B cell (primary cell): ENCODE measurements at regions not wholly inside any gene's neighbourhood (a gene's known extent, or its start where the extent isn't known, plus 50 kb on each side); places are given as distances from the start of the nearest gene placed in this dataset.

Source experiments
- ATAC-seq: fragments of 200-7000 bp; cut with Tn5 transposase; one replicate; pipeline ENCODE4 v1.10.0; 2021; ENCODE audit warnings: low read depth, mild to moderate bottlenecking, moderate number of reproducible peaks, moderate library complexity
- CTCF ChIA-PET: fragments of 350-600 bp; sonication (Branson Sonifier 250); formaldehyde crosslinking; loops from one replicate; lab custom pipeline; 2021; ENCODE audit warnings: antibody characterized with exemption, inconsistent platforms; lab: Charles Lee
- POLR2A ChIA-PET: fragments of 350-600 bp; sonication (Branson Sonifier 250); formaldehyde crosslinking; loops from one replicate; lab custom pipeline; 2021; ENCODE audit warnings: antibody characterized with exemption; lab: Charles Lee
- DNase-seq: peaks from one replicate; pipeline ENCODE4 v3.0.0; 2013
- H2AFZ ChIP-seq: 2 replicates; pipeline ENCODE4 v1.6.1; 2012; ENCODE audit warnings: mild to moderate bottlenecking, low read depth, low read length; ENCODE audit not compliant: insufficient read depth, poor library complexity, severe bottlenecking
- H3K27ac ChIP-seq, 2 donors: 1 replicate in 1 of 2; 2 replicates in 1 of 2; pipeline ENCODE4 v1.5.1; 2012 to 2013; ENCODE audit warnings: low read length in 2 of 2, mild to moderate bottlenecking in 2 of 2, moderate library complexity in 1 of 2
- H3K27me3 ChIP-seq, 4 experiments: fragments of 200-600 bp in 1 of 4; sonication (generic) in 1 of 4; replicated peaks in 1 of 4; 1 replicate in 2 of 4; 2 replicates in 2 of 4; pipeline versions ENCODE4 v1.6.1 to v1.7.0; 2013 to 2016; ENCODE audit warnings: low read length in 3 of 4, mild to moderate bottlenecking in 2 of 4, mixed read lengths in 1 of 4, moderate library complexity in 1 of 4; ENCODE audit not compliant: insufficient read depth in 4 of 4, control insufficient read depth in 3 of 4; ENCODE audit errors: control extremely low read depth in 1 of 4
- H3K36me3 ChIP-seq, 2 experiments: replicated peaks in 1 of 2; 1 replicate in 1 of 2; 2 replicates in 1 of 2; pipeline versions ENCODE4 v1.6.1 to v1.7.1; 2013; ENCODE audit warnings: low read length in 1 of 2; ENCODE audit not compliant: insufficient read depth in 2 of 2, control insufficient read depth in 1 of 2; ENCODE audit errors: control extremely low read depth in 1 of 2, extremely low read depth in 1 of 2
- H3K4me1 ChIP-seq, 2 donors: fragments of 200-600 bp in 1 of 2; sonication (generic) in 1 of 2; 1 replicate in 1 of 2; 2 replicates in 1 of 2; pipeline versions ENCODE4 v1.5.1 to v1.6.1; 2013 to 2017; ENCODE audit warnings: low read length in 2 of 2; ENCODE audit not compliant: control insufficient read depth in 2 of 2, insufficient read depth in 2 of 2
- H3K4me2 ChIP-seq: replicated peaks from 2 replicates; pipeline ENCODE3; 2012; ENCODE audit warnings: mild to moderate bottlenecking, low read depth, low read length; ENCODE audit not compliant: poor library complexity, severe bottlenecking
- H3K4me3 ChIP-seq, 5 experiments: fragments of 200-600 bp in 1 of 5; sonication (generic) in 1 of 5; 1 replicate in 3 of 5; 2 replicates in 2 of 5; pipeline versions ENCODE4 v1.5.1 to v1.7.0; 2011 to 2016; ENCODE audit warnings: low read length in 4 of 5, mild to moderate bottlenecking in 4 of 5, low read depth in 2 of 5, control low read depth in 1 of 5, moderate library complexity in 1 of 5; ENCODE audit not compliant: insufficient read depth in 1 of 5; ENCODE audit errors: control extremely low read depth in 1 of 5, extremely low read depth in 1 of 5
- H3K79me2 ChIP-seq: fragments of 200-600 bp; sonication (generic); one replicate; pipeline ENCODE4 v1.6.0; 2016; ENCODE audit warnings: low read length; ENCODE audit not compliant: control insufficient read depth, insufficient read depth
- H3K9ac ChIP-seq: fragments of 200-600 bp; sonication (generic); 2 replicates; pipeline ENCODE4 v1.6.1; 2017; ENCODE audit warnings: mild to moderate bottlenecking, low read length, moderate library complexity
- H3K9me3 ChIP-seq, 3 donors: one replicate each; pipeline versions ENCODE4 v1.6.1 to v1.7.1; 2013; ENCODE audit warnings: low read length in 2 of 3; ENCODE audit not compliant: control insufficient read depth in 2 of 3, insufficient read depth in 1 of 3; ENCODE audit errors: control extremely low read depth in 1 of 3
- H4K20me1 ChIP-seq: 2 replicates; pipeline ENCODE4 v1.6.0; 2012; ENCODE audit warnings: mild to moderate bottlenecking, low read length; ENCODE audit not compliant: insufficient read depth, control insufficient read depth, poor library complexity, severe bottlenecking
- H3K27ac Mint-ChIP-seq: one replicate; pipeline ENCODE4 v1.8.0; 2021; ENCODE audit warnings: mixed read lengths
- H3K27me3 Mint-ChIP-seq: one replicate; pipeline ENCODE4 v1.8.0; 2021; ENCODE audit warnings: mixed read lengths
- H3K4me1 Mint-ChIP-seq: one replicate; pipeline ENCODE4 v1.8.0; 2021; ENCODE audit warnings: mixed read lengths
- H3K4me3 Mint-ChIP-seq: one replicate; pipeline ENCODE4 v1.8.0; 2021; ENCODE audit warnings: mixed read lengths
- H3K9me3 Mint-ChIP-seq: one replicate; pipeline ENCODE4 v1.8.0; 2022; ENCODE audit warnings: mixed read lengths; ENCODE audit not compliant: insufficient read depth
- EZH2 ChIP-seq: IDR thresholded peaks from 2 replicates; pipeline ENCODE4 v1.6.1; 2012; ENCODE audit warnings: borderline replicate concordance, low read depth, mild to moderate bottlenecking, moderate library complexity, low read length; ENCODE audit not compliant: insufficient read depth, poor library complexity, severe bottlenecking
- WGBS: methylation state at CpG from one replicate; pipeline ENCODE4 v1.1.5; 2013; ENCODE audit warnings: missing lambda C conversion rate; ENCODE audit not compliant: insufficient coverage; 5-methylcytosine and 5-hydroxymethylcytosine counted together
- intact Hi-C: fragments of 100-400 bp; cut with micrococcal nuclease; formaldehyde crosslinking; loops from one replicate; pipeline ENCODE4 v1.10.0; 2022
- TF ChIP-seq, protein P1 (sequence below): fragments of 200-600 bp; IDR thresholded peaks from one replicate; pipeline ENCODE4 v1.8.0; 2022; ENCODE audit warnings: antibody characterized with exemption, mild to moderate bottlenecking

DNA sequence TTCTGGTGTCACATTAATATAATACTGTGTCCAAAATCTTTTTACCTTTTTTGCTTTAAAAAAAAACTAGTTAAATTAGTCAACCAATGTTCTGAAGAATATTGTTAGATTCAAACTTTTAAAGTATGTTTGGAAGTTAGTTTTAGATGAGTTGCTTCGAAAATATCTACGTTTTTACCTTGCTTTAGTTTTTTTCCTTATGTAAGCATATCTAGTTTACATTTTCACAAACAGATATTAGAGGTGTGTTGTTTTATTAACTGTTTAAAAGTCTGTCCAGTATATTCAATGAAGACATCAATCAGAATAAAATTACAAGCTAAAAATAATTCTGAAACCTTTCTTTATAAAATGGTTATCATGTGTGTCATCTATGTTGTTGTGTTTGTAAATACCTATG is 375.0 kb upstream of the BTBD3 start:
- POLR2A ChIA-PET = no interaction called here
- TF ChIP-seq, protein P1, sequence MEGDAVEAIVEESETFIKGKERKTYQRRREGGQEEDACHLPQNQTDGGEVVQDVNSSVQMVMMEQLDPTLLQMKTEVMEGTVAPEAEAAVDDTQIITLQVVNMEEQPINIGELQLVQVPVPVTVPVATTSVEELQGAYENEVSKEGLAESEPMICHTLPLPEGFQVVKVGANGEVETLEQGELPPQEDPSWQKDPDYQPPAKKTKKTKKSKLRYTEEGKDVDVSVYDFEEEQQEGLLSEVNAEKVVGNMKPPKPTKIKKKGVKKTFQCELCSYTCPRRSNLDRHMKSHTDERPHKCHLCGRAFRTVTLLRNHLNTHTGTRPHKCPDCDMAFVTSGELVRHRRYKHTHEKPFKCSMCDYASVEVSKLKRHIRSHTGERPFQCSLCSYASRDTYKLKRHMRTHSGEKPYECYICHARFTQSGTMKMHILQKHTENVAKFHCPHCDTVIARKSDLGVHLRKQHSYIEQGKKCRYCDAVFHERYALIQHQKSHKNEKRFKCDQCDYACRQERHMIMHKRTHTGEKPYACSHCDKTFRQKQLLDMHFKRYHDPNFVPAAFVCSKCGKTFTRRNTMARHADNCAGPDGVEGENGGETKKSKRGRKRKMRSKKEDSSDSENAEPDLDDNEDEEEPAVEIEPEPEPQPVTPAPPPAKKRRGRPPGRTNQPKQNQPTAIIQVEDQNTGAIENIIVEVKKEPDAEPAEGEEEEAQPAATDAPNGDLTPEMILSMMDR = no peak
- TF ChIP-seq EZH2 = no peak
- Histone ChIP-seq H3K4me2 (no peak overlapping the region), H3K4me1 (no peaks in the 10 kb centered on the region), H3K79me2 (no peaks in the 10 kb centered on the region), H3K36me3 (no peaks in the 10 kb centered on the region), H3K27ac (no peak overlapping the region), H3K27me3 (no peaks in the 10 kb centered on the region), H3K9ac (no peak overlapping the region), H3K4me3 (no peak overlapping the region), H3K9me3 (peaks cover 0 to 8% (median 0%) of the 10 kb centered on the region in 3 donors), H4K20me1 (no peaks in the 10 kb centered on the region), H2AFZ (no peak overlapping the region)
- no peaks in the 10 kb centered on the region for H3K27me3 Mint-ChIP-seq
- DNase-seq (no peak), ATAC-seq (no peak)
- WGBS = no CpG with 5 or more reads among the region's 2 CpGs
- CTCF ChIA-PET = interaction anchor here (1.0 to 1.8 kb wide), 2 partner anchors 8 to 1926 kb away, joined by 3 to 4 read pairs; no protein-coding TSS in a partner anchor
- no peak overlapping the region for H3K27ac Mint-ChIP-seq
- no peak overlapping the region for H3K4me3 Mint-ChIP-seq
- H3K4me1 Mint-ChIP-seq = no peaks in the 10 kb centered on the region
- H3K9me3 Mint-ChIP-seq = no peaks in the 10 kb centered on the region
- intact Hi-C loops = loop anchor here (5.0 kb wide), 1 partner anchor 1565 kb away; no protein-coding TSS in a partner anchor

DNA sequence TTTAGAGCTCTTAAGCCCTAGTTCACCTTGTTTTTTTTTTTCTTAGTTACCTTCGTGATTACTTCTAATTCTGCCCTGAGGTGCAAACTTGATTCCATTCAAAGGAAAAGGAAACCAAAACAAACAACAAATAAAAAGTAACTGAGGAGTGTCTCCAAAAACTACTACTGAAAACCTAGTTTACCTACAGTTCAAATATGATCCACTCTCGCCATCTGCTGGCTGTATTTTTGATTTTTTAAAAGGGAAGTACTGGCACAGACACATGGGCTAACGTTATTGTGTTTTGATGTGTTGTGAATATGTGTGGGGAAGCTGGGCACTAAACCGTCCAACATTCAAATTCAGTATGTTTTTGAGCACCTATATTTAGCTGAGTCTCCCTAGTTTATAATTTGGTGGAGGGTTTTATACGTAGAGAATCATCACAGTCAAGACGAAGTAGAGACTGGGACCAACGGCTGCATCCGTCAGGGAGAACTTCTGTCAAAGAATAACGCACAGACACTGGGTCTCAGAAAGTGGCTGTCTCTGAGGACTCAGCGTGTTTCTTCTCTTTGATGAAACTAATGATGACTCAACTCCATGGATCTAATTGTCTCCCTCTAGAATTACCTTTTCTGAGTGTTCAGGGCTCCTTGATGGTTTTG is 373.5 kb upstream of the BTBD3 start:
- Mint-ChIP-seq H3K27ac (no peak overlapping the region), H3K4me1 (no peaks in the 10 kb centered on the region), H3K9me3 (no peaks in the 10 kb centered on the region), H3K4me3 (no peak overlapping the region), H3K27me3 (no peaks in the 10 kb centered on the region)
- Histone ChIP-seq H2AFZ (no peak overlapping the region), H3K4me1 (no peaks in the 10 kb centered on the region), H3K79me2 (no peaks in the 10 kb centered on the region), H3K27ac (no peak overlapping the region), H3K36me3 (no peaks in the 10 kb centered on the region), H4K20me1 (no peaks in the 10 kb centered on the region), H3K4me2 (no peak overlapping the region), H3K9me3 (peaks cover 0 to 8% (median 0%) of the 10 kb centered on the region in 3 donors), H3K9ac (no peak overlapping the region), H3K4me3 (no peak overlapping the region), H3K27me3 (no peaks in the 10 kb centered on the region)
- intact Hi-C loops = loop anchor here (5.0 kb wide), 1 partner anchor 1567 kb away; no protein-coding TSS in a partner anchor
- WGBS = 45% methylated on average over 5 of the region's 10 CpGs
- peak; percentile 11 for DNase-seq
- no peak for TF ChIP-seq EZH2
- TF ChIP-seq, protein P1 = peak; percentile 14
- ATAC-seq = no peak
- ChIA-PET POLR2A (no interaction called here), CTCF (interaction anchor here (1.8 kb wide), 1 partner anchor 1927 kb away, joined by 4 read pairs; no protein-coding TSS in a partner anchor)
